Stimulated activated naive B cell treated with anti-CD40 and anti-IgM and Interleukin-4, amounts not matched to agents 10 μg/mL and 1 μg/mL and 100 μg/mL, for 72 hours (primary cell): ENCODE measurements at regions not wholly inside any gene's neighbourhood (a gene's known extent, or its start where the extent isn't known, plus 50 kb on each side); places are given as distances from the start of the nearest gene placed in this dataset.
"Not testable (repeated sequence)": the region's sequence is repeated elsewhere in the genome, so short reads cannot be mapped to it uniquely, and the experiment has no call there.

Source experiments
- ATAC-seq, 2 donors: fragments of 150-1000 bp; cut with Tn5 transposase; replicated peaks; 2 replicates each; pipeline ENCODE4 v1.10.0; 2021; ENCODE audit warnings: moderate library complexity in 1 of 2
- DNase-seq: peaks from one replicate; pipeline ENCODE4 v3.0.0; 2021
- H3K27ac Mint-ChIP-seq: one replicate; pipeline ENCODE4 v1.8.0; 2022; ENCODE audit warnings: mild to moderate bottlenecking, mixed read lengths
- H3K27me3 Mint-ChIP-seq, 2 donors: one replicate each; pipeline ENCODE4 v1.8.0; 2022; ENCODE audit warnings: mixed read lengths in 2 of 2
- H3K36me3 Mint-ChIP-seq, 2 donors: one replicate each; pipeline ENCODE4 v1.8.0; 2022; ENCODE audit warnings: mixed read lengths in 2 of 2, mild to moderate bottlenecking in 1 of 2
- H3K4me1 Mint-ChIP-seq, 2 donors: one replicate each; pipeline ENCODE4 v1.8.0; 2022; ENCODE audit warnings: mixed read lengths in 2 of 2, mild to moderate bottlenecking in 1 of 2
- H3K4me3 Mint-ChIP-seq, 2 donors: one replicate each; pipeline ENCODE4 v1.8.0; 2022; ENCODE audit warnings: mild to moderate bottlenecking in 2 of 2, mixed read lengths in 2 of 2, moderate library complexity in 1 of 2
- H3K9me3 Mint-ChIP-seq, 2 donors: one replicate each; pipeline ENCODE4 v1.8.0; 2022; ENCODE audit warnings: mixed read lengths in 2 of 2, mild to moderate bottlenecking in 1 of 2

GRCh38 chr12:90575995-90576394 lies 379.0 kb downstream of the CCER1 start:
- DNase-seq (no peak), ATAC-seq (no peak)
- Mint-ChIP-seq H3K36me3 (no peaks in the 10 kb centered on the region), H3K27me3 (no peaks in the 10 kb centered on the region), H3K9me3 (no peaks in the 10 kb centered on the region), H3K4me1 (no peaks in the 10 kb centered on the region), H3K27ac (no peak overlapping the region), H3K4me3 (no peak overlapping the region)

- ATAC-seq = no peak
- H3K4me3 Mint-ChIP-seq = no peak overlapping the region
- H3K27me3 Mint-ChIP-seq = no peaks in the 10 kb centered on the region
- no peak for DNase-seq
- no peak overlapping the region for H3K27ac Mint-ChIP-seq
- peaks cover 0 to 2% of the 10 kb centered on the region in 2 donors for H3K9me3 Mint-ChIP-seq
- no peaks in the 10 kb centered on the region for H3K4me1 Mint-ChIP-seq
- no peaks in the 10 kb centered on the region for H3K36me3 Mint-ChIP-seq
These were observed 380.3 kb downstream of the CCER1 start for GRCh38 chr12:90574676-90575075.

GRCh38 chr12:90572778-90573177 lies 382.2 kb downstream of the CCER1 start:
- Mint-ChIP-seq H3K4me3 (no peak overlapping the region), H3K9me3 (peaks cover 0 to 2% of the 10 kb centered on the region in 2 donors), H3K36me3 (no peaks in the 10 kb centered on the region), H3K27me3 (no peaks in the 10 kb centered on the region), H3K27ac (no peak overlapping the region), H3K4me1 (no peaks in the 10 kb centered on the region)
- DNase-seq = no peak
- no peak for ATAC-seq

- no peak overlapping the region for H3K4me3 Mint-ChIP-seq
- H3K27ac Mint-ChIP-seq = no peak overlapping the region
- H3K9me3 Mint-ChIP-seq = peaks cover 16 to 23% of the 10 kb centered on the region in 2 donors
- H3K4me1 Mint-ChIP-seq = no peaks in the 10 kb centered on the region
- no peaks in the 10 kb centered on the region for H3K36me3 Mint-ChIP-seq
- ATAC-seq (no peak), DNase-seq (no peak)
- H3K27me3 Mint-ChIP-seq = no peaks in the 10 kb centered on the region
These were observed 385.3 kb downstream of the CCER1 start for GRCh38 chr12:90569685-90570084.

GRCh38 chr12:90562671-90563070 lies 392.3 kb downstream of the CCER1 start:
- Mint-ChIP-seq H3K27me3 (no peaks in the 10 kb centered on the region), H3K27ac (no peak overlapping the region), H3K36me3 (no peaks in the 10 kb centered on the region), H3K4me3 (no peak overlapping the region), H3K9me3 (peaks cover 14 to 23% of the 10 kb centered on the region in 2 donors), H3K4me1 (no peaks in the 10 kb centered on the region)
- ATAC-seq (no peak), DNase-seq (no peak)

GRCh38 chr12:90548595-90548994 lies 406.4 kb downstream of the CCER1 start:
- no peak for ATAC-seq
- Mint-ChIP-seq H3K27me3 (no peaks in the 10 kb centered on the region), H3K4me3 (no peak overlapping the region), H3K9me3 (no peaks in the 10 kb centered on the region), H3K36me3 (no peaks in the 10 kb centered on the region), H3K4me1 (no peaks in the 10 kb centered on the region), H3K27ac (no peak overlapping the region)
- no peak for DNase-seq

GRCh38 chr12:90546511-90546910 lies 408.5 kb downstream of the CCER1 start:
- H3K4me1 Mint-ChIP-seq = no peaks in the 10 kb centered on the region

GRCh38 chr12:90543841-90544240 lies 411.1 kb downstream of the CCER1 start:
- no peaks in the 10 kb centered on the region for H3K4me1 Mint-ChIP-seq
- no peak for ATAC-seq
- no peak for DNase-seq
- H3K36me3 Mint-ChIP-seq = no peaks in the 10 kb centered on the region
- no peaks in the 10 kb centered on the region for H3K9me3 Mint-ChIP-seq
- H3K27me3 Mint-ChIP-seq = no peaks in the 10 kb centered on the region
- H3K4me3 Mint-ChIP-seq = no peak overlapping the region
- no peak overlapping the region for H3K27ac Mint-ChIP-seq

More at GRCh38 chr12:90546511-90546910, 408.5 kb downstream of the CCER1 start:
- DNase-seq (no peak), ATAC-seq (no peak)
- Mint-ChIP-seq H3K9me3 (no peaks in the 10 kb centered on the region), H3K27me3 (no peaks in the 10 kb centered on the region), H3K27ac (no peak overlapping the region), H3K4me3 (no peak overlapping the region), H3K36me3 (no peaks in the 10 kb centered on the region)

GRCh38 chr12:90543374-90543773 lies 411.6 kb downstream of the CCER1 start:
- H3K27me3 Mint-ChIP-seq = no peaks in the 10 kb centered on the region
- ATAC-seq = no peak
- no peak overlapping the region for H3K4me3 Mint-ChIP-seq
- no peak for DNase-seq
- H3K4me1 Mint-ChIP-seq = no peaks in the 10 kb centered on the region
- H3K36me3 Mint-ChIP-seq = no peaks in the 10 kb centered on the region
- H3K27ac Mint-ChIP-seq = no peak overlapping the region
- H3K9me3 Mint-ChIP-seq = no peaks in the 10 kb centered on the region

GRCh38 chr12:90542852-90543251 lies 412.1 kb downstream of the CCER1 start:
- not testable (repeated sequence) for ATAC-seq, DNase-seq, H3K36me3 Mint-ChIP-seq

GRCh38 chr12:90533828-90534227 lies 421.1 kb downstream of the CCER1 start:
- H3K36me3 Mint-ChIP-seq, H3K4me1 Mint-ChIP-seq, H3K27ac Mint-ChIP-seq, H3K9me3 Mint-ChIP-seq, ATAC-seq, H3K27me3 Mint-ChIP-seq, H3K4me3 Mint-ChIP-seq, DNase-seq: not testable (repeated sequence)

More at GRCh38 chr12:90542852-90543251, 412.1 kb downstream of the CCER1 start:
- H3K4me1 Mint-ChIP-seq, H3K27ac Mint-ChIP-seq, H3K4me3 Mint-ChIP-seq, H3K27me3 Mint-ChIP-seq, H3K9me3 Mint-ChIP-seq: not testable (repeated sequence)

GRCh38 chr12:90520002-90520734 lies 434.8 kb downstream of the CCER1 start:
- no peak overlapping the region for H3K4me3 Mint-ChIP-seq
- ATAC-seq (no peak), DNase-seq (no peak)
- no peaks in the 10 kb centered on the region for H3K27me3 Mint-ChIP-seq
- peaks cover 0 to 2% of the 10 kb centered on the region in 2 donors for H3K4me1 Mint-ChIP-seq
- no peaks in the 10 kb centered on the region for H3K36me3 Mint-ChIP-seq
- no peak overlapping the region for H3K27ac Mint-ChIP-seq
- H3K9me3 Mint-ChIP-seq = no peaks in the 10 kb centered on the region

GRCh38 chr12:90519285-90519684 lies 435.7 kb downstream of the CCER1 start:
- Mint-ChIP-seq H3K4me3 (no peak overlapping the region), H3K27ac (no peak overlapping the region), H3K9me3 (no peaks in the 10 kb centered on the region), H3K36me3 (no peaks in the 10 kb centered on the region), H3K4me1 (peaks cover 0 to 2% of the 10 kb centered on the region in 2 donors), H3K27me3 (no peaks in the 10 kb centered on the region)
- DNase-seq (no peak), ATAC-seq (no peak)

- DNase-seq (no peak), ATAC-seq (peak; percentile 45 to 63)
- Mint-ChIP-seq H3K27ac (no peak overlapping the region), H3K36me3 (no peaks in the 10 kb centered on the region), H3K27me3 (no peaks in the 10 kb centered on the region), H3K9me3 (no peaks in the 10 kb centered on the region), H3K4me1 (peaks cover 0 to 2% of the 10 kb centered on the region in 2 donors), H3K4me3 (no peak overlapping the region)
These were observed 439.5 kb downstream of the CCER1 start for GRCh38 chr12:90515199-90516175.

- Mint-ChIP-seq H3K36me3 (no peaks in the 10 kb centered on the region), H3K4me1 (peaks cover 0 to 2% of the 10 kb centered on the region in 2 donors), H3K27ac (no peak overlapping the region), H3K4me3 (no peak overlapping the region), H3K27me3 (no peaks in the 10 kb centered on the region), H3K9me3 (no peaks in the 10 kb centered on the region)
- no peak for ATAC-seq
- DNase-seq = no peak
These were observed 440.7 kb downstream of the CCER1 start for GRCh38 chr12:90514325-90514724.
